ENCODE measurements at regions not wholly inside any gene's neighbourhood (a gene's known extent, or its start where the extent isn't known, plus 50 kb on each side); places are given as distances from the start of the nearest gene placed in this dataset.

- 30 to 77% (median 65%) methylated on average over 2 of the region's 2 CpGs for WGBS, 4 donors
- H3K4me1 ChIP-seq (replicated peaks in 1 of 2) = no peaks in the 10 kb centered on the region
- H3K9me3 ChIP-seq (replicated peaks in 1 of 3) = no peaks in the 10 kb centered on the region
- intact Hi-C loops (cut with DNase I) = no loop called here
- H3K4me3 ChIP-seq = no peak overlapping the region
- H3K27ac ChIP-seq = no peak overlapping the region
- H3K27me3 ChIP-seq = no peaks in the 10 kb centered on the region
- DNase-seq = no peak
- H3K36me3 ChIP-seq (replicated peaks in 1 of 2) = no peaks in the 10 kb centered on the region
- no peak for TF ChIP-seq CTCF (IDR thresholded peaks at IDR 0.05)
- TF ChIP-seq POLR2A (IDR thresholded peaks at IDR 0.05) = no peak
Observed at GRCh38 chr9:107963246-107963645, 473.7 kb upstream of the KLF4 start.

DNA sequence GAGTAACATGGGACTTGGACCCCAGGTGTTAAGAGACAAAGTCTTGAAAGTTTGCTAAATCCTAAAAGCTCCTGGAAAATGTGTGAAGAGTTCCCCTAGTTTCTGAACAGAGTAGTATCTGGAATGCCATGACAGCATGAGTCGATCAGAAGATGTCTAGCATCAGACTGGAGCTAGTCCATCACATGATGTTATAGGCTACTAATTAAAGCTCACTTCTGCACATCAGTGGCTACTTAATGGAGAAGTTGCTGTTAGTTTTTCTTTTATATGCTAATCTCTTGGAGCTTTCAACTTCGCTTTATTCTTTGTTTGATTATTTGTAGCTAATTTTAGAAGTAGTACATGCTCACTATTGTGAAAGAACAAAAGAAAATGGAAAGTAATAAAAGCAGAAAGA, 471.3 kb upstream of the KLF4 start:
- H3K36me3 ChIP-seq (replicated peaks in 1 of 2) = no peaks in the 10 kb centered on the region
- no peak overlapping the region for H3K27ac ChIP-seq
- no peaks in the 10 kb centered on the region for H3K4me1 ChIP-seq (replicated peaks in 1 of 2)
- no peaks in the 10 kb centered on the region for H3K9me3 ChIP-seq (replicated peaks in 1 of 3)
- no peak for TF ChIP-seq CTCF (IDR thresholded peaks at IDR 0.05)
- no peak for TF ChIP-seq POLR2A (IDR thresholded peaks at IDR 0.05)
- intact Hi-C loops (cut with DNase I) = no loop called here
- H3K27me3 ChIP-seq = no peaks in the 10 kb centered on the region
- 68 to 76% (median 70%) methylated on average over 2 of the region's 2 CpGs for WGBS, 4 donors
- DNase-seq = no peak
- no peak overlapping the region for H3K4me3 ChIP-seq

DNA sequence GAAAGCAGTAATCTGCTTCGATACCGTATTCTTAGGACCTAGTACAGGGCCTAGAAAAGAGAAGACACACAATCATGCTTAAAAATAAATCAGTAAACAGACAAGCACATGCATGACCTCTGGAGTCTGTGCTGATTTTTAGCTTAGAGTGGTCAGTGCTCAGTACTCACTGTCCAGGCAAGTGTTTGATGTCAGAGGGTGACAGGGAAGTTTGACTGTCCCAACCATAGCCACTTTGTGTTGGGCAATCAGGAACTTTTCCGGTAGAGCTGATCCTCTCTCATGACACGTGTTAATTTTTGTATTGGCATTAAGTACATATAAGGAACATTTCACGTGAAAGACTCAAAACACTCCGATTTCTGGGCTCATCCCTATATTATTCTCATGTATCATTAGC, 464.7 kb upstream of the KLF4 start:
- DNase-seq = peak in 4 of 7 donors; percentile 20 to 30 (median 26)
- Histone ChIP-seq H3K4me1 (replicated peaks in 1 of 2) (no peaks in the 10 kb centered on the region), H3K36me3 (replicated peaks in 1 of 2) (no peaks in the 10 kb centered on the region), H3K9me3 (replicated peaks in 1 of 3) (no peaks in the 10 kb centered on the region), H3K27ac (no peak overlapping the region), H3K4me3 (no peak overlapping the region), H3K27me3 (no peaks in the 10 kb centered on the region)
- intact Hi-C loops (cut with DNase I) = no loop called here
- no peak for TF ChIP-seq CTCF (IDR thresholded peaks at IDR 0.05)
- TF ChIP-seq POLR2A (IDR thresholded peaks at IDR 0.05) = no peak
- 79 to 88% (median 81%) methylated on average over 6 of the region's 6 CpGs for WGBS, 4 donors

DNA sequence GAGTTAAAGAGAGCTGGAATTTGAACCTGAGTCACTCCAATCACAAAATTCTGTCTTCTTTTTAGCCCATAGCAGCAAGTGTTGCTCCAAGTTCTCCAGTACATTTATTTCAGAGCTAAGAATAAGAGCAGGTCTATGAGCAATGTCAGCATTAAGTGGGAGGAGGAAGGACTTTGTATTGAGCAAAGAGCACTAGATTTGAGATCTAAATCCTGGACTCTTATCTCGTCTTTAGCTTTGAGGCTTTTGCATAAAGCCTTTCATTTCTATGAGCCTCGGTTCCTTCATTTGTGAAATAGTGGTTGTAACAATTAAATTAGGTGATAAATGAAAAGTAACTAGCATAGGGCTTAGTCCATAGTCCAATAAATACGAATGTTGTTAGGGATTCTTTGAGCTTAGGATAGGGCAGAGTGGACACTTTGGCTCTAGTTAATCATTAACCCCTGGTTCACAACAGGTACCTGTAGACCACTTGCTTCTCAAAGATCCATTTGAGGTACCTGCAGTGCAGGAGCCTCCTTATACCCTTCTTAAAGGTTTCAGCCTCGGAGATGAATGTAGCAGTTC, 464.1 kb upstream of the KLF4 start:
- H3K36me3 ChIP-seq (replicated peaks in 1 of 2) = no peaks in the 10 kb centered on the region
- H3K4me1 ChIP-seq (replicated peaks in 1 of 2) = no peaks in the 10 kb centered on the region
- WGBS, 4 donors = 74 to 88% (median 78%) methylated on average over 4 of the region's 4 CpGs
- no peaks in the 10 kb centered on the region for H3K9me3 ChIP-seq (replicated peaks in 1 of 3)
- TF ChIP-seq POLR2A (IDR thresholded peaks at IDR 0.05) (no peak), CTCF (IDR thresholded peaks at IDR 0.05) (no peak)
- intact Hi-C loops (cut with DNase I) = no loop called here
- no peak for DNase-seq
- no peak overlapping the region for H3K27ac ChIP-seq
- H3K4me3 ChIP-seq = no peak overlapping the region
- no peaks in the 10 kb centered on the region for H3K27me3 ChIP-seq

Measured in adrenal gland (tissue), 9 donors.